GM19025 (cell line): ENCODE measurements at regions not wholly inside any gene's neighbourhood (a gene's known extent, or its start where the extent isn't known, plus 50 kb on each side); places are given as distances from the start of the nearest gene placed in this dataset.
A peak's percentile ranks its signal among the peaks of the same experiment; 100 is the strongest.

Experiments
- ATAC-seq: cut with Tn5 transposase; IDR thresholded peaks from one replicate; pipeline ENCODE4 v1.9.1; 2021; ENCODE audit warnings: mild to moderate bottlenecking, low read depth, moderate library complexity; ENCODE audit not compliant: unreplicated experiment

GRCh38 chr1:54497338-54497737, 50.7 kb upstream of the ACOT11 start:
- no peak for ATAC-seq

GRCh38 chr1:54495954-54496353, 52.1 kb upstream of the ACOT11 start:
- ATAC-seq: no peak

GRCh38 chr1:54493608-54494007, 54.4 kb upstream of the ACOT11 start:
- no peak for ATAC-seq

- ATAC-seq: no peak
Measured at GRCh38 chr1:54490361-54491248, 57.4 kb upstream of the ACOT11 start.

- no peak for ATAC-seq
Measured at GRCh38 chr1:54489627-54490250, 58.3 kb upstream of the ACOT11 start.

- ATAC-seq: peak; percentile 42
Measured at GRCh38 chr1:54488779-54489626, 59.0 kb upstream of the ACOT11 start.

GRCh38 chr1:54488065-54488750, 59.8 kb upstream of the ACOT11 start:
- peak; percentile 46 for ATAC-seq

- no peak for ATAC-seq
Measured at GRCh38 chr1:54487571-54488050, 60.4 kb upstream of the ACOT11 start.

- ATAC-seq: no peak
Measured at GRCh38 chr1:54486907-54487306, 61.1 kb upstream of the ACOT11 start.

GRCh38 chr1:54485416-54485815, 62.6 kb upstream of the ACOT11 start:
- ATAC-seq: no peak

- ATAC-seq: no peak
Measured at GRCh38 chr1:54483875-54484437, 64.1 kb upstream of the ACOT11 start.

- ATAC-seq: no peak
Measured at GRCh38 chr1:54481201-54481884, 66.7 kb upstream of the ACOT11 start.

GRCh38 chr1:54480525-54480848, 67.5 kb upstream of the ACOT11 start:
- no peak for ATAC-seq

GRCh38 chr1:54479841-54480524, 68.0 kb upstream of the ACOT11 start:
- ATAC-seq: no peak

- no peak for ATAC-seq
Measured at GRCh38 chr1:54479251-54479650, 68.8 kb upstream of the ACOT11 start.

GRCh38 chr1:54477153-54477561, 70.9 kb upstream of the ACOT11 start:
- no peak for ATAC-seq

GRCh38 chr1:54476530-54477109, 70.4 kb upstream of the SSBP3 start:
- ATAC-seq: no peak

GRCh38 chr1:54475946-54476516, 69.8 kb upstream of the SSBP3 start:
- no peak for ATAC-seq
